Uterus (tissue), 2 donors: ENCODE measurements at regions not wholly inside any gene's neighbourhood (a gene's known extent, or its start where the extent isn't known, plus 50 kb on each side); places are given as distances from the start of the nearest gene placed in this dataset.

ENCODE experiments used
- POLR2A ChIP-seq, 2 donors: fragments of 450-650 bp; IDR thresholded peaks; one replicate each; pipeline ENCODE4 v1.6.1; 2016; ENCODE audit warnings: antibody characterized with exemption in 2 of 2, mild to moderate bottlenecking in 1 of 2, moderate library complexity in 1 of 2
- TF ChIP-seq, protein P1 (sequence below), 4 experiments: fragments of 200-600 bp in 2 of 4; fragments of 450-650 bp in 2 of 4; sonication (generic) in 2 of 4; IDR thresholded peaks; one replicate each; pipeline ENCODE4 v1.5.1; 2016 to 2019; ENCODE audit warnings: antibody characterized with exemption in 4 of 4, mild to moderate bottlenecking in 2 of 4, moderate library complexity in 1 of 4

DNA sequence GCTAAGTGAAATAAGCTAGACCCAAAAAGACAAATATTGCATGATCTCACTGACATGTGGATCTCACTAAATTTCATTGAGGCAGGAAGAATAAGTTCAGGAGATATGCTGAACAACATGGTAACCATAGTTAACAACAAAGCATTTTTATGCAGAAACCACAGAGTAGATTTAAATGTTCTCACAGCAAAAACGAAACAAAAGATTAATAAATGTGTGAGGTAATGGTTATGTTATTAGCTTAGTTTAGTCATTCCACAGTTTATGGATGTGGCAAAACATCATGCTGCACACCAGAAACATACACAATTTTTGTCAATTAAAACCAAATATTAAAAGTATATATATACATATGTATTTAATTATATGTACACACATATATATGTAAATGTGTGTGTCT lies 765.8 kb downstream of the SLITRK5 start:
- TF ChIP-seq, protein P1, sequence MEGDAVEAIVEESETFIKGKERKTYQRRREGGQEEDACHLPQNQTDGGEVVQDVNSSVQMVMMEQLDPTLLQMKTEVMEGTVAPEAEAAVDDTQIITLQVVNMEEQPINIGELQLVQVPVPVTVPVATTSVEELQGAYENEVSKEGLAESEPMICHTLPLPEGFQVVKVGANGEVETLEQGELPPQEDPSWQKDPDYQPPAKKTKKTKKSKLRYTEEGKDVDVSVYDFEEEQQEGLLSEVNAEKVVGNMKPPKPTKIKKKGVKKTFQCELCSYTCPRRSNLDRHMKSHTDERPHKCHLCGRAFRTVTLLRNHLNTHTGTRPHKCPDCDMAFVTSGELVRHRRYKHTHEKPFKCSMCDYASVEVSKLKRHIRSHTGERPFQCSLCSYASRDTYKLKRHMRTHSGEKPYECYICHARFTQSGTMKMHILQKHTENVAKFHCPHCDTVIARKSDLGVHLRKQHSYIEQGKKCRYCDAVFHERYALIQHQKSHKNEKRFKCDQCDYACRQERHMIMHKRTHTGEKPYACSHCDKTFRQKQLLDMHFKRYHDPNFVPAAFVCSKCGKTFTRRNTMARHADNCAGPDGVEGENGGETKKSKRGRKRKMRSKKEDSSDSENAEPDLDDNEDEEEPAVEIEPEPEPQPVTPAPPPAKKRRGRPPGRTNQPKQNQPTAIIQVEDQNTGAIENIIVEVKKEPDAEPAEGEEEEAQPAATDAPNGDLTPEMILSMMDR (IDR thresholded peaks at IDR 0.05), result no peak
- no peak for TF ChIP-seq POLR2A (IDR thresholded peaks at IDR 0.05)
